ENCODE measurements at regions not wholly inside any gene's neighbourhood (a gene's known extent, or its start where the extent isn't known, plus 50 kb on each side); places are given as distances from the start of the nearest gene placed in this dataset.

DNA sequence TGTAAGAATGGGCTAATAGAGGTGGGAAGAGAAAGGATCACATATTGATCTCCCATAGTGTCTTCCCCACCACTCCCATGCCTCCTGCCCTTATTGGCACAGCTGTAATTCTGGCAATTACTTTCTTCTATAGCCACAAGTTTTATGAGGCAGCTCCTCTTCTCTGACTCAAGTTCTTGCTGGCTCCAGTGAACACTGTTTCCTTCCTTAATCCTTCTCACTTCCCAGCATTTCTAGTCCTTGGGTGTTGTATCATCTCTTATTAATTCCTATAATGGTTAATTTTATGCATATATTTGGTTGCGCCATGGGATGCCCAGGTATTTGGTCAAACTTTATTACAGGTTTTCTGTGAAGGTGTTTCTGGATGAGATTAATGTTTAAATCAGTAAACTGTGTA lies 103.3 kb downstream of the MRPL39 start:
- H3K9me3 Mint-ChIP-seq (ENCODE audit: unreplicated experiment) = peaks cover 5% of the 10 kb centered on the region
- FAIRE-seq (no peak), DNase-seq (ENCODE audit: low read depth) (no peak)
- Histone ChIP-seq H3K4me1 (ENCODE audit: insufficient read depth, low read length) (peaks cover 4% of the 10 kb centered on the region), H3K36me3 (ENCODE audit: insufficient read depth, low read length) (no peaks in the 10 kb centered on the region), H3K27me3 (ENCODE audit: insufficient read depth, low read length) (no peaks in the 10 kb centered on the region), H4K20me1 (ENCODE audit: insufficient read depth, low read length) (no peaks in the 10 kb centered on the region), H3K79me2 (ENCODE audit: insufficient read depth, low read length) (no peaks in the 10 kb centered on the region), H3K27ac (ENCODE audit: low read depth, low read length) (no peak overlapping the region), H3K9me3 (ENCODE audit: insufficient read depth, low read depth, low read length) (no peaks in the 10 kb centered on the region), H3K4me2 (ENCODE audit: low read length) (no peak overlapping the region), H3K9ac (ENCODE audit: low read length) (no peak overlapping the region), H3K4me3 (ENCODE audit: insufficient read depth, low read depth, low read length) (no peak overlapping the region), H2AFZ (ENCODE audit: low read depth, low read length) (no peak overlapping the region)
- no peak overlapping the region for H3K4me3 Mint-ChIP-seq (ENCODE audit: unreplicated experiment)
- peaks cover 16% of the 10 kb centered on the region for H3K36me3 Mint-ChIP-seq (ENCODE audit: low read depth, unreplicated experiment)
- no peak overlapping the region for H3K27ac Mint-ChIP-seq (ENCODE audit: unreplicated experiment)
- peaks cover 16% of the 10 kb centered on the region for H3K4me1 Mint-ChIP-seq (ENCODE audit: low read depth, unreplicated experiment)
- TF ChIP-seq EZH2 (IDR thresholded peaks at IDR 0.05; ENCODE audit: insufficient read depth, low read length) = no peak
- TF ChIP-seq, protein P1, sequence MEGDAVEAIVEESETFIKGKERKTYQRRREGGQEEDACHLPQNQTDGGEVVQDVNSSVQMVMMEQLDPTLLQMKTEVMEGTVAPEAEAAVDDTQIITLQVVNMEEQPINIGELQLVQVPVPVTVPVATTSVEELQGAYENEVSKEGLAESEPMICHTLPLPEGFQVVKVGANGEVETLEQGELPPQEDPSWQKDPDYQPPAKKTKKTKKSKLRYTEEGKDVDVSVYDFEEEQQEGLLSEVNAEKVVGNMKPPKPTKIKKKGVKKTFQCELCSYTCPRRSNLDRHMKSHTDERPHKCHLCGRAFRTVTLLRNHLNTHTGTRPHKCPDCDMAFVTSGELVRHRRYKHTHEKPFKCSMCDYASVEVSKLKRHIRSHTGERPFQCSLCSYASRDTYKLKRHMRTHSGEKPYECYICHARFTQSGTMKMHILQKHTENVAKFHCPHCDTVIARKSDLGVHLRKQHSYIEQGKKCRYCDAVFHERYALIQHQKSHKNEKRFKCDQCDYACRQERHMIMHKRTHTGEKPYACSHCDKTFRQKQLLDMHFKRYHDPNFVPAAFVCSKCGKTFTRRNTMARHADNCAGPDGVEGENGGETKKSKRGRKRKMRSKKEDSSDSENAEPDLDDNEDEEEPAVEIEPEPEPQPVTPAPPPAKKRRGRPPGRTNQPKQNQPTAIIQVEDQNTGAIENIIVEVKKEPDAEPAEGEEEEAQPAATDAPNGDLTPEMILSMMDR (IDR thresholded peaks at IDR 0.05; ENCODE audit: insufficient read depth, low read depth, low read length) = no peak
- H3K27me3 Mint-ChIP-seq (ENCODE audit: low read depth, unreplicated experiment) = no peaks in the 10 kb centered on the region

DNA sequence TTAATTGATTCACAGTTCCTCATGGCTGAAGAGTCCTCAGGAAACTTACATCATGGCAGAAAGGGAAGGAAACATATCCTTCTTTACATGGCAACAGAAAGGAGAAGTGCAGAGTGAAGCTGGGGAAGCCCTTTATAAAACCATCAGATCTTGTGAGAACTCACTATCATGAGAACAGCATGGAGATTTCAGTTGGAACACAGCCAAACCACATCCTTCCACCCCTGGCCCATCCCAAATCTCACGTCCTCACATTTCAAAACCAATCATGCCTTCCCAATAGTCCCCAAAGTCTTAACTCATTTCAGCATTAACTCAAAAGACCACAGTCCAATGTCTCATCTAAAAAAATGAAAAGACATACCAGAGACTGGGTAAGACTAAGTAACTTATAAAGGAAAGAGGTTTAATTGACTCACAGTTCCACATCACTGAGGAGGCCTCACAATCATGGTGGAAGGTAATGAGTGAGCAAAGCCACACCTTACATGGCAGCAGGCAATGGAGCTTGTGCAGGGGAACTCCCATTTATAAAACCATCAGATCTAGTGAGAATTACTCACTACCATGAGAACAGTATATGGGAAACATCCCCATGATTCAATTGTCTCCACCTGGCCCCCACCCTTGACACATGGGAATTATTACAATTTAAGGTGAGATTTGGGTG lies 105.2 kb downstream of the MRPL39 start:
- peaks cover 7% of the 10 kb centered on the region for H3K4me1 Mint-ChIP-seq (ENCODE audit: low read depth, unreplicated experiment)
- H3K4me1 ChIP-seq (ENCODE audit: insufficient read depth, low read length) = no peaks in the 10 kb centered on the region
- H3K79me2 ChIP-seq (ENCODE audit: insufficient read depth, low read length) = no peaks in the 10 kb centered on the region
- no peak for DNase-seq (ENCODE audit: low read depth)
- H3K9me3 ChIP-seq (ENCODE audit: insufficient read depth, low read depth, low read length) = no peaks in the 10 kb centered on the region
- H3K9ac ChIP-seq (ENCODE audit: low read length) = no peak overlapping the region
- no peak overlapping the region for H3K27ac ChIP-seq (ENCODE audit: low read depth, low read length)
- H2AFZ ChIP-seq (ENCODE audit: low read depth, low read length) = no peak overlapping the region
- H3K4me2 ChIP-seq (ENCODE audit: low read length) = no peak overlapping the region
- H3K27ac Mint-ChIP-seq (ENCODE audit: unreplicated experiment) = no peak overlapping the region
- FAIRE-seq = no peak
- TF ChIP-seq, protein P1 (IDR thresholded peaks at IDR 0.05; ENCODE audit: insufficient read depth, low read depth, low read length) = no peak
- no peak for TF ChIP-seq EZH2 (IDR thresholded peaks at IDR 0.05; ENCODE audit: insufficient read depth, low read length)
- H3K27me3 Mint-ChIP-seq (ENCODE audit: low read depth, unreplicated experiment) = no peaks in the 10 kb centered on the region
- no peaks in the 10 kb centered on the region for H3K36me3 ChIP-seq (ENCODE audit: insufficient read depth, low read length)
- H3K9me3 Mint-ChIP-seq (ENCODE audit: unreplicated experiment) = peaks cover 8% of the 10 kb centered on the region
- H3K4me3 Mint-ChIP-seq (ENCODE audit: unreplicated experiment) = no peak overlapping the region
- H3K36me3 Mint-ChIP-seq (ENCODE audit: low read depth, unreplicated experiment) = peaks cover 26% of the 10 kb centered on the region
- no peaks in the 10 kb centered on the region for H3K27me3 ChIP-seq (ENCODE audit: insufficient read depth, low read length)
- H4K20me1 ChIP-seq (ENCODE audit: insufficient read depth, low read length) = no peaks in the 10 kb centered on the region
- H3K4me3 ChIP-seq (ENCODE audit: insufficient read depth, low read depth, low read length) = no peak overlapping the region

DNA sequence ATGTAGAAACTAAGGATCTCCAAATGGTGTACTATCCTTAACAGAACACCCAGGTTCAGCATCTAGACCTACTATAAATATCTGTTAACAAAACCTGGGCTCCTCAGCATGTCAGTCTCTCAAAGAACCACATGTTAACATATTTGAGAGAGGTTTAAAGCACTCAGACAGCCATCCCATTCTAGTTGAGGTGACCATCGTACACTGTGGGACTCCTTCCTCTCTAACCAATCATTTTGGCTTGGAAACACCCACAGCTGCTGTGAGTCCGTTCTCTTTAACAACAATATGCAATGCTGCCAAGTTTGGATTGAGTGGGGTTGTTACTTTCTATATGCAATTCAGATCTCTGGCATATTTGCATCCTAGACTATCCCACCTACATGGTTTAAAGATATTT lies 105.8 kb downstream of the MRPL39 start:
- Histone ChIP-seq H3K9me3 (ENCODE audit: insufficient read depth, low read depth, low read length) (no peaks in the 10 kb centered on the region), H3K36me3 (ENCODE audit: insufficient read depth, low read length) (no peaks in the 10 kb centered on the region), H3K4me2 (ENCODE audit: low read length) (no peak overlapping the region), H2AFZ (ENCODE audit: low read depth, low read length) (no peak overlapping the region), H3K4me3 (ENCODE audit: insufficient read depth, low read depth, low read length) (no peak overlapping the region), H3K27ac (ENCODE audit: low read depth, low read length) (no peak overlapping the region), H3K27me3 (ENCODE audit: insufficient read depth, low read length) (no peaks in the 10 kb centered on the region), H3K4me1 (ENCODE audit: insufficient read depth, low read length) (no peaks in the 10 kb centered on the region), H4K20me1 (ENCODE audit: insufficient read depth, low read length) (no peaks in the 10 kb centered on the region), H3K79me2 (ENCODE audit: insufficient read depth, low read length) (no peaks in the 10 kb centered on the region), H3K9ac (ENCODE audit: low read length) (no peak overlapping the region)
- Mint-ChIP-seq H3K9me3 (ENCODE audit: unreplicated experiment) (peaks cover 8% of the 10 kb centered on the region), H3K27me3 (ENCODE audit: low read depth, unreplicated experiment) (no peaks in the 10 kb centered on the region), H3K36me3 (ENCODE audit: low read depth, unreplicated experiment) (peaks cover 29% of the 10 kb centered on the region), H3K4me3 (ENCODE audit: unreplicated experiment) (no peak overlapping the region), H3K4me1 (ENCODE audit: low read depth, unreplicated experiment) (peaks cover 9% of the 10 kb centered on the region), H3K27ac (ENCODE audit: unreplicated experiment) (no peak overlapping the region)
- no peak for FAIRE-seq
- DNase-seq (ENCODE audit: low read depth) = no peak
- TF ChIP-seq, protein P1 (IDR thresholded peaks at IDR 0.05; ENCODE audit: insufficient read depth, low read depth, low read length) = no peak
- TF ChIP-seq EZH2 (IDR thresholded peaks at IDR 0.05; ENCODE audit: insufficient read depth, low read length) = no peak

Data from astrocyte (in vitro differentiated cells and primary cell).